Keratinocyte (primary cell): ENCODE measurements at regions not wholly inside any gene's neighbourhood (a gene's known extent, or its start where the extent isn't known, plus 50 kb on each side); places are given as distances from the start of the nearest gene placed in this dataset.

ENCODE experiments used
- DNase-seq: peaks from one replicate; pipeline ENCODE4 v3.0.0-alpha.2; 2011; ENCODE audit warnings: low read depth, missing footprints, low spot score
- FAIRE-seq: peaks from 2 replicates; lab custom pipeline; 2011; peaks lifted over from hg19 to GRCh38; lab: Jason Lieb, UNC
- H2AFZ ChIP-seq: 2 replicates; pipeline ENCODE4 v1.6.0; 2012; ENCODE audit warnings: low read length, control low read depth, inconsistent platforms; ENCODE audit not compliant: control insufficient read depth
- H3K27ac ChIP-seq: 2 replicates; pipeline ENCODE4 v1.5.1; 2011; ENCODE audit warnings: low read length; ENCODE audit not compliant: control insufficient read depth, insufficient read depth
- H3K27me3 ChIP-seq: 3 replicates; pipeline ENCODE4 v1.6.0; 2011; ENCODE audit warnings: low read length; ENCODE audit not compliant: control insufficient read depth, insufficient read depth; ENCODE audit errors: extremely low read depth
- H3K36me3 ChIP-seq, 2 experiments: 2 replicates in 1 of 2; 3 replicates in 1 of 2; pipeline ENCODE4 v1.5.1; 2011; ENCODE audit warnings: low read length in 2 of 2, mild to moderate bottlenecking in 1 of 2; ENCODE audit not compliant: control insufficient read depth in 2 of 2, insufficient read depth in 2 of 2; ENCODE audit errors: extremely low read depth in 1 of 2
- H3K4me1 ChIP-seq: 3 replicates; pipeline ENCODE4 v1.5.1; 2011; ENCODE audit warnings: low read length; ENCODE audit not compliant: control insufficient read depth, insufficient read depth; ENCODE audit errors: extremely low read depth
- H3K4me2 ChIP-seq: 3 replicates; pipeline ENCODE4 v1.6.0; 2011; ENCODE audit warnings: low read depth, low read length; ENCODE audit not compliant: control insufficient read depth, insufficient read depth; ENCODE audit errors: extremely low read depth
- H3K4me3 ChIP-seq, 3 experiments: fragments of 200-600 bp in 1 of 3; sonication (generic) in 1 of 3; 2 replicates in 2 of 3; 3 replicates in 1 of 3; pipeline ENCODE4 v1.5.1; 2011 to 2016; ENCODE audit warnings: low read length in 3 of 3, mild to moderate bottlenecking in 3 of 3, control low read depth in 2 of 3, inconsistent platforms in 1 of 3, low read depth in 1 of 3, mixed read lengths in 1 of 3, mixed run types in 1 of 3, moderate library complexity in 1 of 3; ENCODE audit not compliant: control insufficient read depth in 2 of 3, insufficient read depth in 2 of 3; ENCODE audit errors: extremely low read depth in 1 of 3
- H3K79me2 ChIP-seq: 2 replicates; pipeline ENCODE4 v1.6.0; 2012; ENCODE audit warnings: low read length; ENCODE audit not compliant: control insufficient read depth, insufficient read depth
- H3K9ac ChIP-seq: 3 replicates; pipeline ENCODE4 v1.6.0; 2011; ENCODE audit warnings: low read length; ENCODE audit not compliant: control insufficient read depth, insufficient read depth; ENCODE audit errors: extremely low read depth
- H3K9me1 ChIP-seq: 3 replicates; pipeline ENCODE4 v1.6.0; 2011; ENCODE audit warnings: low read length; ENCODE audit not compliant: control insufficient read depth, insufficient read depth; ENCODE audit errors: extremely low read depth
- H3K9me3 ChIP-seq: 2 replicates; pipeline ENCODE4 v1.5.1; 2012; ENCODE audit warnings: low read depth, low read length; ENCODE audit not compliant: control insufficient read depth
- H4K20me1 ChIP-seq: 3 replicates; pipeline ENCODE4 v1.6.0; 2011; ENCODE audit warnings: low read length; ENCODE audit not compliant: control insufficient read depth, insufficient read depth; ENCODE audit errors: extremely low read depth
- CTCF ChIP-seq, 3 experiments: IDR thresholded peaks in 1 of 3; conservative IDR thresholded peaks in 1 of 3; optimal IDR thresholded peaks in 1 of 3; 2 replicates in 2 of 3; 3 replicates in 1 of 3; pipeline versions ENCODE3 to v1.5.1; 2011; ENCODE audit warnings: low read length in 3 of 3, mild to moderate bottlenecking in 3 of 3, moderate library complexity in 2 of 3, control low read depth in 1 of 3, inconsistent platforms in 1 of 3; ENCODE audit not compliant: insufficient read depth in 2 of 3; ENCODE audit errors: extremely low read depth in 1 of 3
- EZH2 ChIP-seq: IDR thresholded peaks from one replicate; pipeline ENCODE4 v1.6.1; 2012; ENCODE audit warnings: inconsistent platforms, mild to moderate bottlenecking, low read length, moderate library complexity
- dilution Hi-C: fragments of 300-500 bp; cut with MboI; formaldehyde crosslinking; loops from one replicate; pipeline ENCODE4 v1.7.0; 2020; ENCODE audit warnings: low sequenced_read_pairs; ENCODE audit not compliant: extremely low pct_ligation_motif_present

GRCh38 chr11:90321018-90321417 lies 98.2 kb upstream of the CHORDC1 start:
- no peaks in the 10 kb centered on the region for H3K9me3 ChIP-seq
- no peaks in the 10 kb centered on the region for H3K4me1 ChIP-seq
- no peak for FAIRE-seq
- DNase-seq = no peak
- H4K20me1 ChIP-seq = no peaks in the 10 kb centered on the region
- no peak overlapping the region for H3K4me2 ChIP-seq
- H3K4me3 ChIP-seq = no peak overlapping the region
- no peaks in the 10 kb centered on the region for H3K9me1 ChIP-seq
- no peaks in the 10 kb centered on the region for H3K79me2 ChIP-seq
- TF ChIP-seq EZH2 (no peak), CTCF (optimal IDR thresholded peaks at IDR 0.05 in 1 of 3, IDR thresholded peaks at IDR 0.05 in 1 of 3, conservative IDR thresholded peaks at IDR 0.05 in 1 of 3; ENCODE audit: extremely low read depth in 1 of 3, insufficient read depth in 2 of 3, low read length in 3 of 3) (no peak)
- dilution Hi-C loops = no loop called here
- no peak overlapping the region for H2AFZ ChIP-seq
- H3K36me3 ChIP-seq = no peaks in the 10 kb centered on the region
- no peak overlapping the region for H3K27ac ChIP-seq
- H3K9ac ChIP-seq = no peak overlapping the region
- no peaks in the 10 kb centered on the region for H3K27me3 ChIP-seq

- FAIRE-seq = no peak
- Histone ChIP-seq H3K79me2 (no peaks in the 10 kb centered on the region), H3K4me3 (no peak overlapping the region), H4K20me1 (no peaks in the 10 kb centered on the region), H3K27ac (no peak overlapping the region), H3K27me3 (no peaks in the 10 kb centered on the region), H3K36me3 (no peaks in the 10 kb centered on the region), H2AFZ (no peak overlapping the region), H3K9me1 (no peaks in the 10 kb centered on the region), H3K4me2 (no peak overlapping the region), H3K9ac (no peak overlapping the region), H3K9me3 (no peaks in the 10 kb centered on the region), H3K4me1 (no peaks in the 10 kb centered on the region)
- dilution Hi-C loops = no loop called here
- DNase-seq = no peak
- no peak for TF ChIP-seq CTCF (optimal IDR thresholded peaks at IDR 0.05 in 1 of 3, IDR thresholded peaks at IDR 0.05 in 1 of 3, conservative IDR thresholded peaks at IDR 0.05 in 1 of 3; ENCODE audit: extremely low read depth in 1 of 3, insufficient read depth in 2 of 3, low read length in 3 of 3)
- no peak for TF ChIP-seq EZH2
Observed at GRCh38 chr11:90318651-90319050, 95.8 kb upstream of the CHORDC1 start.
